ENCODE measurements at regions not wholly inside any gene's neighbourhood (a gene's known extent, or its start where the extent isn't known, plus 50 kb on each side); places are given as distances from the start of the nearest gene placed in this dataset.

- Mint-ChIP-seq H3K27ac (no peak overlapping the region), H3K27me3 (ENCODE audit: insufficient read depth) (peaks cover 3% of the 10 kb centered on the region; the same call in 1 of the 2 replicates), H3K4me3 (no peak overlapping the region), H3K4me1 (ENCODE audit: low read depth) (no peaks in the 10 kb centered on the region), H3K36me3 (ENCODE audit: low read depth) (no peaks in the 10 kb centered on the region), H3K9me3 (no peaks in the 10 kb centered on the region)
- TF ChIP-seq, protein P1, sequence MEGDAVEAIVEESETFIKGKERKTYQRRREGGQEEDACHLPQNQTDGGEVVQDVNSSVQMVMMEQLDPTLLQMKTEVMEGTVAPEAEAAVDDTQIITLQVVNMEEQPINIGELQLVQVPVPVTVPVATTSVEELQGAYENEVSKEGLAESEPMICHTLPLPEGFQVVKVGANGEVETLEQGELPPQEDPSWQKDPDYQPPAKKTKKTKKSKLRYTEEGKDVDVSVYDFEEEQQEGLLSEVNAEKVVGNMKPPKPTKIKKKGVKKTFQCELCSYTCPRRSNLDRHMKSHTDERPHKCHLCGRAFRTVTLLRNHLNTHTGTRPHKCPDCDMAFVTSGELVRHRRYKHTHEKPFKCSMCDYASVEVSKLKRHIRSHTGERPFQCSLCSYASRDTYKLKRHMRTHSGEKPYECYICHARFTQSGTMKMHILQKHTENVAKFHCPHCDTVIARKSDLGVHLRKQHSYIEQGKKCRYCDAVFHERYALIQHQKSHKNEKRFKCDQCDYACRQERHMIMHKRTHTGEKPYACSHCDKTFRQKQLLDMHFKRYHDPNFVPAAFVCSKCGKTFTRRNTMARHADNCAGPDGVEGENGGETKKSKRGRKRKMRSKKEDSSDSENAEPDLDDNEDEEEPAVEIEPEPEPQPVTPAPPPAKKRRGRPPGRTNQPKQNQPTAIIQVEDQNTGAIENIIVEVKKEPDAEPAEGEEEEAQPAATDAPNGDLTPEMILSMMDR (IDR thresholded peaks at IDR 0.05) = no peak
- no peak for DNase-seq
Observed at GRCh38 chrX:3221643-3222042, 124.8 kb downstream of the MXRA5 start.

- Mint-ChIP-seq H3K4me1 (ENCODE audit: low read depth) (no peaks in the 10 kb centered on the region), H3K27me3 (ENCODE audit: insufficient read depth) (peaks cover 3% of the 10 kb centered on the region; the same call in 1 of the 2 replicates), H3K36me3 (ENCODE audit: low read depth) (no peaks in the 10 kb centered on the region), H3K9me3 (no peaks in the 10 kb centered on the region), H3K4me3 (no peak overlapping the region), H3K27ac (no peak overlapping the region)
- TF ChIP-seq, protein P1 (IDR thresholded peaks at IDR 0.05) = no peak
- no peak for DNase-seq
Observed at GRCh38 chrX:3219667-3220066, 126.8 kb downstream of the MXRA5 start.

DNA sequence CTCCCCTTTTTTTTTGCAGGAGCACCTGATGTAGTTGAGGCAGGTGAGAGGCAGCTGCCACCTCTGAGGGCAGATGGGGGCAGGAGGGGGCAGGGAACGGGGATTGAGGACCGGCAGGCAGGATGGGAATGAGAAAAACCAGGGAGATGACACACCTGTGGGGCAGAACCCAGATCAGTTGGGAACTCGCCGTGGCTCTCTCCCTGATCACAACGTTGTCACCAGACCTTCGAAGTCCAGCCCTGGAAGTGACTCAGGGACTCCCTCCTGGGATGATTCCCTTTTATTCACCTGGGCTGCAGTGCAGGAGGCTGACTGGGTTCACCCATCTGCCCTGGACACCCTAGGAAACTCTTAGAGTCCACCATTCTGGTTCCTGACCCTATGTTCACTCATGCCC, 127.2 kb downstream of the MXRA5 start:
- TF ChIP-seq, protein P1 (IDR thresholded peaks at IDR 0.05) = no peak
- H3K27me3 Mint-ChIP-seq (ENCODE audit: insufficient read depth) = peaks cover 3% of the 10 kb centered on the region; the same call in 1 of the 2 replicates
- H3K4me1 Mint-ChIP-seq (ENCODE audit: low read depth) = no peaks in the 10 kb centered on the region
- H3K27ac Mint-ChIP-seq = no peak overlapping the region
- no peaks in the 10 kb centered on the region for H3K9me3 Mint-ChIP-seq
- DNase-seq = no peak
- no peaks in the 10 kb centered on the region for H3K36me3 Mint-ChIP-seq (ENCODE audit: low read depth)
- H3K4me3 Mint-ChIP-seq = no peak overlapping the region

- TF ChIP-seq, protein P1 (IDR thresholded peaks at IDR 0.05) = no peak
Observed at GRCh38 chrX:3218442-3218841, 128.0 kb downstream of the MXRA5 start.

GRCh38 chrX:3216581-3217180, 129.8 kb downstream of the MXRA5 start:
- H3K9me3 Mint-ChIP-seq = no peaks in the 10 kb centered on the region
- no peaks in the 10 kb centered on the region for H3K4me1 Mint-ChIP-seq (ENCODE audit: low read depth)
- peaks cover 2% of the 10 kb centered on the region; the same call in 1 of the 2 replicates for H3K27me3 Mint-ChIP-seq (ENCODE audit: insufficient read depth)
- no peaks in the 10 kb centered on the region for H3K36me3 Mint-ChIP-seq (ENCODE audit: low read depth)
- TF ChIP-seq, protein P1 (IDR thresholded peaks at IDR 0.05) = no peak
- no peak overlapping the region for H3K4me3 Mint-ChIP-seq
- DNase-seq = no peak
- H3K27ac Mint-ChIP-seq = no peak overlapping the region

More at GRCh38 chrX:3218442-3218841, 128.0 kb downstream of the MXRA5 start:
- Mint-ChIP-seq H3K4me3 (no peak overlapping the region), H3K9me3 (no peaks in the 10 kb centered on the region), H3K36me3 (ENCODE audit: low read depth) (no peaks in the 10 kb centered on the region), H3K27me3 (ENCODE audit: insufficient read depth) (peaks cover 3% of the 10 kb centered on the region; the same call in 1 of the 2 replicates), H3K4me1 (ENCODE audit: low read depth) (no peaks in the 10 kb centered on the region), H3K27ac (no peak overlapping the region)
- DNase-seq = no peak

Data from HFFc6 (cell line).